Esophagus muscularis mucosa (tissue), 3 donors: ENCODE measurements at regions not wholly inside any gene's neighbourhood (a gene's known extent, or its start where the extent isn't known, plus 50 kb on each side); places are given as distances from the start of the nearest gene placed in this dataset.

Experiments
- CTCF ChIP-seq, 3 experiments: fragments of 200-600 bp in 2 of 3; fragments of 450-650 bp in 1 of 3; sonication (generic) in 2 of 3; IDR thresholded peaks; one replicate each; pipeline ENCODE4 v1.5.1; 2017 to 2019; ENCODE audit warnings: antibody characterized with exemption in 3 of 3, mild to moderate bottlenecking in 2 of 3, moderate library complexity in 1 of 3
- POLR2A ChIP-seq: fragments of 450-650 bp; IDR thresholded peaks from one replicate; pipeline ENCODE4 v1.6.1; 2017; ENCODE audit warnings: antibody characterized with exemption, moderate library complexity, mild to moderate bottlenecking, low read depth
- POLR2AphosphoS5 ChIP-seq, 2 donors: sonication (generic); formaldehyde crosslinking; IDR thresholded peaks; one replicate each; pipeline ENCODE4 v1.6.1; 2017; ENCODE audit warnings: antibody characterized with exemption in 2 of 2

GRCh38 chrX:95716841-95717240 is 967.8 kb upstream of the DIAPH2 start:
- no peak for TF ChIP-seq CTCF (IDR thresholded peaks at IDR 0.05)
- TF ChIP-seq POLR2AphosphoS5 (IDR thresholded peaks at IDR 0.05), result no peak
- no peak for TF ChIP-seq POLR2A
